Suprapubic skin (tissue), 4 donors: ENCODE measurements at regions not wholly inside any gene's neighbourhood (a gene's known extent, or its start where the extent isn't known, plus 50 kb on each side); places are given as distances from the start of the nearest gene placed in this dataset.
"Not testable (repeated sequence)": the region's sequence is repeated elsewhere in the genome, so short reads cannot be mapped to it uniquely, and the experiment has no call there.

Experiments
- DNase-seq, 2 donors: peaks; one replicate each; pipeline ENCODE4 v3.0.0-alpha.2; 2019; ENCODE audit warnings: low spot score in 2 of 2
- H3K27ac ChIP-seq: fragments of 200-600 bp; sonication (generic); one replicate; pipeline ENCODE4 v1.5.1; 2019
- H3K27me3 ChIP-seq: fragments of 200-600 bp; sonication (generic); one replicate; pipeline ENCODE4 v1.5.1; 2019
- H3K36me3 ChIP-seq: fragments of 200-600 bp; sonication (generic); one replicate; pipeline ENCODE4 v1.5.1; 2019
- H3K4me1 ChIP-seq: fragments of 200-600 bp; sonication (generic); one replicate; pipeline ENCODE4 v1.5.1; 2019
- H3K4me3 ChIP-seq: fragments of 200-600 bp; sonication (generic); one replicate; pipeline ENCODE4 v1.5.1; 2019; ENCODE audit warnings: mild to moderate bottlenecking
- H3K9me3 ChIP-seq: fragments of 200-600 bp; sonication (generic); one replicate; pipeline ENCODE4 v1.5.1; 2019
- EP300 ChIP-seq: sonication (generic); formaldehyde crosslinking; IDR thresholded peaks from one replicate; pipeline ENCODE4 v1.6.1; 2017; ENCODE audit warnings: antibody characterized with exemption
- POLR2A ChIP-seq, 2 donors: fragments of 450-650 bp; IDR thresholded peaks; one replicate each; pipeline ENCODE4 v1.6.1; 2017; ENCODE audit warnings: antibody characterized with exemption in 2 of 2, mild to moderate bottlenecking in 2 of 2, moderate library complexity in 2 of 2
- POLR2AphosphoS5 ChIP-seq, 3 donors: sonication (generic); formaldehyde crosslinking; IDR thresholded peaks; one replicate each; pipeline ENCODE4 v1.6.1; 2017; ENCODE audit warnings: antibody characterized with exemption in 3 of 3
- WGBS: methylation state at CpG from one replicate; pipeline ENCODE4 v1.1.5; 2018; 5-methylcytosine and 5-hydroxymethylcytosine counted together
- TF ChIP-seq, protein P1 (sequence below), 2 donors: fragments of 200-600 bp in 1 of 2; fragments of 450-650 bp in 1 of 2; sonication (generic) in 1 of 2; IDR thresholded peaks; one replicate each; pipeline ENCODE4 v1.5.1; 2016 to 2019; ENCODE audit warnings: antibody characterized with exemption in 2 of 2, mild to moderate bottlenecking in 1 of 2, moderate library complexity in 1 of 2

DNA sequence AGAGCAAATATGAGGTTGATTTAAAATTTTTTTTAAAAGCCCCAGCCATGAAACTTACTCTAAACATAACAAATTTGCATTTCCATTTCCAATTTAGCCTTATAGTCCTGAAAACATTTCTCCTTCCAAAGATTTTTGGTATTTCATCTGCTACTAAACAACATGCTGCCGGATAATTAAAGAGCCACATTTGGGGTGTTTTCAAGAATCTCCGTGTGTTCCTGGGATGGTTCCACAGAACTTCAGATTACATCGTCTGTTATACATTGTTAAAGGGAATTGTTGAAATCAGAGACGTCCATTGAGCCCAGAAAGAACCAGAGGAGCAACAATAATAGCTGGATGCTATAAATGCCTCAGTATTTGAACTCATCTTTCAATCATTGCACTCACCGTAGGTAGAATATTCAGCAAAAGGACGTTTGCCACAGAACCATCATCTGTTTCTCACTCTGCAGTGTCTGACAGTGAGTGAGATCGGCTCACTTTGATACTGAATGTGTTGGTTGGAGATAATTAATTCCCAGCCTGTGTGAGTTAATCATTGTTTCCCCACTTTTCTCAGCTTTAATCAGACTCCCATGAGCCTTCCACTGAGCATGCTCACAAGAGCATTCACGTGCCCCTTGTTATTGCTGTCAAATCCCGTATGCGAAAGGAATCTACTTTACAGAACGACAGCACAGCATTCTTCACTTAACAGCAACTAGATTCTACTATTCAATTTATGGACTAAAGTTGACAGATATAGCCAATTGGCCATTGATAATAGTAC, 128.4 kb upstream of the PALS2 start:
- Histone ChIP-seq H3K9me3 (no peaks in the 10 kb centered on the region), H3K27ac (no peak overlapping the region), H3K36me3 (no peaks in the 10 kb centered on the region), H3K4me1 (no peaks in the 10 kb centered on the region), H3K4me3 (no peak overlapping the region), H3K27me3 (no peaks in the 10 kb centered on the region)
- TF ChIP-seq, protein P1, sequence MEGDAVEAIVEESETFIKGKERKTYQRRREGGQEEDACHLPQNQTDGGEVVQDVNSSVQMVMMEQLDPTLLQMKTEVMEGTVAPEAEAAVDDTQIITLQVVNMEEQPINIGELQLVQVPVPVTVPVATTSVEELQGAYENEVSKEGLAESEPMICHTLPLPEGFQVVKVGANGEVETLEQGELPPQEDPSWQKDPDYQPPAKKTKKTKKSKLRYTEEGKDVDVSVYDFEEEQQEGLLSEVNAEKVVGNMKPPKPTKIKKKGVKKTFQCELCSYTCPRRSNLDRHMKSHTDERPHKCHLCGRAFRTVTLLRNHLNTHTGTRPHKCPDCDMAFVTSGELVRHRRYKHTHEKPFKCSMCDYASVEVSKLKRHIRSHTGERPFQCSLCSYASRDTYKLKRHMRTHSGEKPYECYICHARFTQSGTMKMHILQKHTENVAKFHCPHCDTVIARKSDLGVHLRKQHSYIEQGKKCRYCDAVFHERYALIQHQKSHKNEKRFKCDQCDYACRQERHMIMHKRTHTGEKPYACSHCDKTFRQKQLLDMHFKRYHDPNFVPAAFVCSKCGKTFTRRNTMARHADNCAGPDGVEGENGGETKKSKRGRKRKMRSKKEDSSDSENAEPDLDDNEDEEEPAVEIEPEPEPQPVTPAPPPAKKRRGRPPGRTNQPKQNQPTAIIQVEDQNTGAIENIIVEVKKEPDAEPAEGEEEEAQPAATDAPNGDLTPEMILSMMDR (IDR thresholded peaks at IDR 0.05), result no peak
- TF ChIP-seq POLR2A (IDR thresholded peaks at IDR 0.05), result no peak
- no peak for TF ChIP-seq POLR2AphosphoS5 (IDR thresholded peaks at IDR 0.05)
- no peak for DNase-seq
- WGBS, result 62% methylated on average over 11 of the region's 11 CpGs

DNA sequence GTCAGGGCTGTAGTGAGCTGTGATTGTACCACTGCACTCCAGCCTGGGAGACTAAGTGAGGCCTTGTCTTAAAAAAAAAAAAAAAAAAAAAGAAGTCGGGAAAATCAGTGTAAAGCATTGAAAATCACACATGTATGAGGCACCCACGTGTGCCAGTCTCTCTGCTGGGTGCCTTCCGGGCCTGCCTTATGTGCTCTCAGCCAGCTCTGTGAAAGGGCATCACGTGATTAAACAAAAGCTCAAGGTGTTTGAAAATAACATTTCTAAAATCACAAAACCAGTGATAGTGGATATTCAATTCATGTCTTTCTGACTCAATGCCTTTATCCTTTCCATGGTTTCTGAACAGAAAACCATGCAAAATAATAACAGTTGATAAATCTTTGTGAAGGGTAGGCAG, 125.2 kb upstream of the PALS2 start:
- no peaks in the 10 kb centered on the region for H3K4me1 ChIP-seq

DNA sequence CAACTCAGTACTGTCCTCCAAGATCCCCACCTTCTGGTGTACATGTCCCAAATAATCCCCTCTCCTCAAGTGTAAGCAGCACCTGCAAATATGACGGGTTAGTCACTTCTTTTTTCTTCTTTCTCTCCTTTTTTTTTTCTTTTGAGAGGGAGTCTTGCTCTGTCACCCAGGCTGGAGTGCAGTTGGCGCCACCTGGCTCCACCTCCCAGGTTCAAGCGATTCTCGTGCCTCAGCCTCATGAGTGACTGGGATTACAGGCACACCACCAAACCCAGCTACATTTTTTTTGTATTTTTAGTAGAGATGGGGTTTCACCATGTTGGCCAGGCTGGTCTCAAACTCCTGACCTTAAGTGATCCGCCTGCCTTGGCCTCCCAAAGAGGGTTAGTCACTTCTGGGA, 123.8 kb upstream of the PALS2 start:
- not testable (repeated sequence) for H3K9me3 ChIP-seq, H3K4me1 ChIP-seq, DNase-seq, H3K27me3 ChIP-seq, H3K27ac ChIP-seq, H3K36me3 ChIP-seq, H3K4me3 ChIP-seq
- 84% methylated on average over 5 of the region's 5 CpGs for WGBS

More for the DNA sequence above, 125.2 kb upstream of the PALS2 start:
- WGBS, result 74% methylated on average over 4 of the region's 4 CpGs
- no peaks in the 10 kb centered on the region for H3K9me3 ChIP-seq
- DNase-seq, result no peak
- no peak for TF ChIP-seq POLR2AphosphoS5 (IDR thresholded peaks at IDR 0.05)
- TF ChIP-seq, protein P1 (IDR thresholded peaks at IDR 0.05), result no peak
- no peak overlapping the region for H3K27ac ChIP-seq
- H3K27me3 ChIP-seq, result no peaks in the 10 kb centered on the region
- no peaks in the 10 kb centered on the region for H3K36me3 ChIP-seq
- H3K4me3 ChIP-seq, result no peak overlapping the region

DNA sequence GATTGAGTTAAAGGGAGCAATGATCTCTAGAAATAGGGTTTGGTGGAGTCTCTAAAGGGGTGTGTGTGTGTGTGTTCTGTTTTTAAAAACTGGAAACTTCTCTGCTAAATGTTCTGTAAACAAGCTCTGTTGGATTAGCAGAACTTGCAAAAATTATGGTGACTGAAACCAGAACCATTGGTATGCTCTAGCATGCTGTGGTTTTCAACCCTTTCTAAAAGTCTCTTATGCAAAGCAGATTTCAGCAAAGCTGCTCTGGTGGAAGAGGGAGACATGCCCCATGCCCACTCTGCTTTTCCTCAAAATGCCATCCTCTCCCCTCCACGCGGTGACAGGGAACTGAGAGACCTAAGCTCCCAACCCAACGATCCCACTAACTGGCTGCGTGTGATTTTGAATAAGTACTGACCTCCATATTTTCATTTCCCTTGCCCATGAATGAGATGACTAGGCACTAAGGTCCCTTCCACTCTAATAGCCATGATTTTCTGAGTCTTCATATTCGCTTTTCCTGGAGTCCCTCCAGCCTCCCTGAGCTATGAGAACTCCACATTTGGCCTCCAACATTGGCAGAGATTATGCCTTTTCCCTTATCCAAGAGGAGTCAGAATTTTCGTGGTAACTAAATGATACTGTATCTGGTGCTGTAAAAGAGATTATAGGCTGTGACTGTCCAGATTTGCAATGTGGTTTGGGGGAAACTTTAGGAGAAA, 117.3 kb upstream of the PALS2 start:
- TF ChIP-seq, protein P1 (IDR thresholded peaks at IDR 0.05), result no peak
- TF ChIP-seq POLR2A (IDR thresholded peaks at IDR 0.05) (no peak), POLR2AphosphoS5 (IDR thresholded peaks at IDR 0.05) (no peak), EP300 (no peak)
- H3K9me3 ChIP-seq, result no peaks in the 10 kb centered on the region
- no peak overlapping the region for H3K4me3 ChIP-seq
- no peak for DNase-seq
- no peaks in the 10 kb centered on the region for H3K27me3 ChIP-seq
- H3K4me1 ChIP-seq, result no peaks in the 10 kb centered on the region
- no peak overlapping the region for H3K27ac ChIP-seq
- no peaks in the 10 kb centered on the region for H3K36me3 ChIP-seq
- whole genome bisulfite sequencing, result 76% methylated on average over 6 of the region's 6 CpGs

DNA sequence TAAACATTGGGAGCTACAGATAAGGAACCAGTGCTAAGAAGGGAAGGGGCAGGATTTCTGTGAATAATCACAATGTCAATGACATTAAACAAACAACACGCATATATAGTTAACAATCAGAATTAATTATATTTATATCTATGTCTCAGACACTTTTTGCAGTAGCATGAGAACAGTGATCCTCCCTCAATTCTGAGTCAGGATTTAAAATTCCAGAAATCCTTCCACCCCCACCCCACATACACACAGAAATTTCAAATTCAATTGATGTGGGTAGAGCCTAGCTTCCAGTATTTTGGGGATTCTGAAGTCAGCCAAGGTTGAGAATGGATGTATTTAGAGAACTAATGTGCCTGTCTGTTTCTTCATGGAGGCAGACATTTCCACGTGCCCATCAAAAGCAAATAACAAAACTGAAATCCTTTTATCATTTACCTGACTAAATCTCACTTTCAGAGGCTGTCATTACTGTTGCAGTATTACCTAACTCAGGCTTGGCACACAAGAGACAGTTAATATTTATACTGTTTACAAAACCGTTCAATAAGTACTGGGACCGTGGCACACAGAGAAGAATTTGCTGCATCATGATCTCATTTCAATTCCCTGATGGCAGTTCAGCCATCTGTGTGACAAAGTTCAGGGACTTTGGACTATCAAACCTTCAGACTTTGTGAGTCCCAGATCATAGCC, 116.6 kb upstream of the PALS2 start:
- Histone ChIP-seq H3K9me3 (no peaks in the 10 kb centered on the region), H3K27me3 (no peaks in the 10 kb centered on the region), H3K36me3 (no peaks in the 10 kb centered on the region), H3K4me1 (no peaks in the 10 kb centered on the region), H3K27ac (no peak overlapping the region), H3K4me3 (no peak overlapping the region)
- DNase-seq, result no peak
- 36% methylated on average over 4 of the region's 4 CpGs for WGBS
- TF ChIP-seq, protein P1 (IDR thresholded peaks at IDR 0.05), result no peak
- TF ChIP-seq POLR2AphosphoS5 (IDR thresholded peaks at IDR 0.05) (no peak), EP300 (no peak), POLR2A (IDR thresholded peaks at IDR 0.05) (no peak)
